Mesothelial cell of epicardium (in vitro differentiated cells): ENCODE measurements at regions not wholly inside any gene's neighbourhood (a gene's known extent, or its start where the extent isn't known, plus 50 kb on each side); places are given as distances from the start of the nearest gene placed in this dataset.
A peak's percentile ranks its signal among the peaks of the same experiment; 100 is the strongest.

ENCODE experiments used
- DNase-seq, 2 experiments: peaks; one replicate each; pipeline ENCODE4 v3.0.0; 2021; ENCODE audit warnings: low spot score in 2 of 2; ENCODE audit not compliant: unreplicated experiment in 2 of 2
- H3K27ac Mint-ChIP-seq: 2 replicates; pipeline ENCODE4 v1.8.0; 2021; ENCODE audit warnings: mixed read lengths
- H3K27me3 Mint-ChIP-seq: 2 replicates; pipeline ENCODE4 v1.8.0; 2021; ENCODE audit warnings: low read depth, mixed read lengths
- H3K36me3 Mint-ChIP-seq: 2 replicates; pipeline ENCODE4 v1.8.0; 2021; ENCODE audit warnings: mixed read lengths
- H3K4me1 Mint-ChIP-seq: 2 replicates; pipeline ENCODE4 v1.8.0; 2021; ENCODE audit warnings: mixed read lengths
- H3K4me3 Mint-ChIP-seq: 2 replicates; pipeline ENCODE4 v1.8.0; 2021; ENCODE audit warnings: mild to moderate bottlenecking, moderate library complexity, mixed read lengths
- H3K9me3 Mint-ChIP-seq: 2 replicates; pipeline ENCODE4 v1.8.0; 2021; ENCODE audit warnings: mixed read lengths
- TF ChIP-seq, protein P1 (sequence below): fragments of 200-600 bp; sonication (generic); IDR thresholded peaks from one replicate; pipeline ENCODE4 v1.5.0; 2021; ENCODE audit warnings: antibody characterized with exemption; ENCODE audit not compliant: unreplicated experiment

DNA sequence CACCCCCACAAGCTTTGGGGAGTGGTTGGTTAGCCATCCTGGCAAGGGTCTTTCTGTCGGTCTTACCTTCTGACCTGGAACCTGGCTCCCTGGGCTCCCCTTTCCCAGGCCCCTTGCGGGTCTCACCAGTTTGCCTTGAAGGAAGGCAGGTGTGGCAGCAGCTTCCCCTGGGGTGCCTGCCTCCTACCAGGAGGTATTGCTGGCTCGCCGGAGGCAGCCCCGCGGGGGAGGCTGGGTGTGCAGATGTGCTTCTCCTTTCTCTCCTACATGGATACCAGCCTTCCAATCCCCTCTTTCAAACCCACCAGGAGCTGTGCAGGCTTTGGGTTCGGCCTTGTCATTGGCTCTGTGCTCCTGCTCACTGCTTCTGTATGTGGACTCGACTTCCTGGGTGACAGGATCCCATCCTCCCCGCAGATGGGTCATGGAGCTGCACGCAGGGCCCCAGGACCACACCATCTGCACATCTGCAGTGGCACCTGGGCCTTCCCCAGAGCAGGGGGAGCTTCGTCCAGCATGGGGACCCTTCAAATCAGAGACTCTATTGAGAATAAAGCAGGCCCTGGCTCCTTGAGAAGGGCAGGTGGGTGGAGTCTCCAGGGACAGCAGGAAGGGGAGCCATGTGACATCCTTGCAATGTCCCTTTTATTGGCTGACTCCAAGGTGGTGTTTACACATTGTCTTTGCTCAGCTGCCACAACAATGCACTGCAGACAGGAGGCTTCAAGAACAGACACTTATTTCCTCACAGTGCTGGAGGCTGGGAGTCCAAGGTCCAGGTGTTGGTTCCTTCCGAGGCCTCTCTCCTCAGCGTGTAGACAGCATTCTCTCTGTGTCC lies 592.0 kb downstream of the BRD1 start:
- no peak for DNase-seq
- Mint-ChIP-seq H3K9me3 (no peaks in the 10 kb centered on the region), H3K27me3 (peaks cover 13% of the 10 kb centered on the region), H3K36me3 (no peaks in the 10 kb centered on the region), H3K27ac (no peak overlapping the region), H3K4me3 (no peak overlapping the region), H3K4me1 (no peaks in the 10 kb centered on the region)
- TF ChIP-seq, protein P1, sequence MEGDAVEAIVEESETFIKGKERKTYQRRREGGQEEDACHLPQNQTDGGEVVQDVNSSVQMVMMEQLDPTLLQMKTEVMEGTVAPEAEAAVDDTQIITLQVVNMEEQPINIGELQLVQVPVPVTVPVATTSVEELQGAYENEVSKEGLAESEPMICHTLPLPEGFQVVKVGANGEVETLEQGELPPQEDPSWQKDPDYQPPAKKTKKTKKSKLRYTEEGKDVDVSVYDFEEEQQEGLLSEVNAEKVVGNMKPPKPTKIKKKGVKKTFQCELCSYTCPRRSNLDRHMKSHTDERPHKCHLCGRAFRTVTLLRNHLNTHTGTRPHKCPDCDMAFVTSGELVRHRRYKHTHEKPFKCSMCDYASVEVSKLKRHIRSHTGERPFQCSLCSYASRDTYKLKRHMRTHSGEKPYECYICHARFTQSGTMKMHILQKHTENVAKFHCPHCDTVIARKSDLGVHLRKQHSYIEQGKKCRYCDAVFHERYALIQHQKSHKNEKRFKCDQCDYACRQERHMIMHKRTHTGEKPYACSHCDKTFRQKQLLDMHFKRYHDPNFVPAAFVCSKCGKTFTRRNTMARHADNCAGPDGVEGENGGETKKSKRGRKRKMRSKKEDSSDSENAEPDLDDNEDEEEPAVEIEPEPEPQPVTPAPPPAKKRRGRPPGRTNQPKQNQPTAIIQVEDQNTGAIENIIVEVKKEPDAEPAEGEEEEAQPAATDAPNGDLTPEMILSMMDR, result no peak

DNA sequence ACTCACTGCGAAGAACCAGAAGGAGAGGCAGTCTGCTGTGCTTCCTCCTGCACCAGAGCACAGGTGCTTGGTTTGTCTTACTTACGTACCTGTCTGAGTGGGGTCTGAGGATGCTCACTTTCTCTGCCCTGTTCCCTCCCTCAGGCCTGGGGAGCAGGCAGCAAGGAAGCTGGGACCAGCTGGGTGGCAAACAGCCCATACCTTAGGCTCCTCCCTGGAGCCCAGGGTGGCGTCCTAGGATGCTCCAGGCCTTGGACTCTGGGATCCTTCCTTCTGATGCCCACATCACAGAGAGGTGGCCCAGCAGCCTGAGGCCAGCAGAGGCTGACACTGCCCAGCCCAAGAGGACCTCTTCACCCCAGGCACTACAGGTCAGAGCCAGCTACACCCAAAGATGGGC lies 593.2 kb downstream of the BRD1 start:
- Mint-ChIP-seq H3K36me3 (no peaks in the 10 kb centered on the region), H3K27ac (no peak overlapping the region), H3K9me3 (no peaks in the 10 kb centered on the region), H3K27me3 (peaks cover 13% of the 10 kb centered on the region), H3K4me1 (no peaks in the 10 kb centered on the region), H3K4me3 (no peak overlapping the region)
- no peak for DNase-seq
- TF ChIP-seq, protein P1, result no peak

DNA sequence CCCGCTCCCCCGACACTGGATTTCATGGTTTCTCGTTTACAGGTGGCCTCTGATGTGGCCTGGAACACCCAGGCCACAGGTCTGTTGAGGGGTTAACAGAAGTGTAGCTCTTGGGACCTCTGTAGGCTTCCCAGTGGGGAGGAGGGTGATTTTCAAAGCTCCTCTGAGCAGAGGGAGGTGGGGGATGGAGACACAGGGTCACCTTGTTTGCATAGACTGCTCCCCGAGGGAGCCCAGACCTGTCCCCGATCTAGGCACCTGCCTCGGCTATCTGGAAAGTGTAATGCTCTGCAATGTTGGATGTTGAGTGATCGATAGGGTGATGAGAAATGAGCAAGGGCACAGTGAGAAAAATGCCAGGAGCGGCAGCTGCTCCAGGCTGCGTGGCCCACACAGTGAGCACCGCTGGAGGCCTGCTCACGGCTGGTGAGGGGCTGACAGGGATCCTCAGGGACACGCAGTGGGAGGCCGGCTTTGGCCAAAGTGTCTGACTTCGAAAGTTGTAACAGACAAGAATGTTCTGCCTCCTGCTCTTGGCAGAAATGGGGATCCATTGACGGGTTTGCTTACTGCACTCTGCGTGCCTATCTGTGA lies 594.1 kb downstream of the BRD1 start:
- H3K36me3 Mint-ChIP-seq, result no peaks in the 10 kb centered on the region
- TF ChIP-seq, protein P1, result no peak
- no peak overlapping the region for H3K4me3 Mint-ChIP-seq
- no peaks in the 10 kb centered on the region for H3K4me1 Mint-ChIP-seq
- H3K27ac Mint-ChIP-seq, result no peak overlapping the region
- H3K27me3 Mint-ChIP-seq, result peaks cover 13% of the 10 kb centered on the region
- no peaks in the 10 kb centered on the region for H3K9me3 Mint-ChIP-seq
- DNase-seq, result no peak

DNA sequence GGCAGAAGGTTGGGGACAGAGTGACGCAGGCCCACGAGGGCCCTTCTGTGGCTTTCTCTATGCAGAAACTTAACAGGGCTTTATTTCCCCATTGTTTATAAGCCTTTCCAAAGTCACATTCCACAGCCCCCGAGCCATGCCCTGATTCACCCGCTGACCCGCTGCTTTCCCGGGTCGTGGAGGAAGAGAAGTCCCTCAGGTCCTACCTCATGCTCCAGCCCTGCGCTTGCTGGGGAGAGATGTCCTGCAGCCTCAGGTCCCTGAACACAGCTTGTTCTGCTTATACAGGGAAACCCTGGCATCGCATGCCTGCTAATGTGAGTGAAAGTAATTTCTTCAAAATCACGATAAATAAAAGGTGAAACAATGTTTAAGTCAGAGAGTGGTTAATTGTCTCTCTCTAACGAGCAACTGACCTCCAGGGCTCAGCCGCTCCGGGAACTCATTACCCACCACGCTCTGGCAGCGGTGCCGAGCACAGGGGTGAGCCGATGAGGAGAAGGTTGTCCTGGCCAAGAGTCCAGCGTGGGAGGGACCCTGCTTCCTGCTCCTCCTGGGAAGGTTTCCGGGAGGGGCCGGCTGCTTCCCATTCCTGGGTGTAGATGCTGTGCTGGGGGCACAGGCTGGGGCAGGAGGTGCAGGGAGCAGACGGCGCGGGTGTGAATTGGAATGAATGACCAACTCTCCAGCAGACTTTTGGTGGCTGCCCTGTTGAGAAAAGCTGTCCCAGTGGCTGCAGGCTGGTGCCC lies 595.2 kb downstream of the BRD1 start:
- Mint-ChIP-seq H3K9me3 (no peaks in the 10 kb centered on the region), H3K36me3 (no peaks in the 10 kb centered on the region), H3K4me3 (no peak overlapping the region)

DNA sequence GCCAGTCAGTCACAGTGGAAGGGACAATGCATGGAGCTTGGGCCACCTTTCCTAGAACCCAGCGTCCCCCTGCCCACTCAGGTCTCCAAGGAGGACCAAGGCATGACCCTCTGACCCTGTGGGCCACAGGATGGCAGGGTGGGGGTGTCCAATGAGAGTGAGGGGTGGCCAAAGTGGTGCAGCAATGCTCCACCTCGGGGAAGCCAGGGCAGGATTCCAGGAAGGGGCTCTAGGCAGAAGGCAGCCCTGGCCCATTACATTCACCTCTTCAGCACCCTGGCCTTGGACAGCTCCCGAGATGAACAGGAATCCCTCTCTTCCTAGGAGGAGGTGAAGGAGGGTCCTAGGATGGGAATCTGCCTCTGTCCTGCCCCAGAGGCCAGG lies 597.5 kb downstream of the BRD1 start:
- H3K27me3 Mint-ChIP-seq, result peaks cover 4% of the 10 kb centered on the region
- H3K36me3 Mint-ChIP-seq, result no peaks in the 10 kb centered on the region
- TF ChIP-seq, protein P1, result no peak
- no peaks in the 10 kb centered on the region for H3K4me1 Mint-ChIP-seq
- no peaks in the 10 kb centered on the region for H3K9me3 Mint-ChIP-seq
- peak in 1 of 2 experiments; percentile 48 for DNase-seq
- H3K27ac Mint-ChIP-seq, result no peak overlapping the region
- no peak overlapping the region for H3K4me3 Mint-ChIP-seq

More for the DNA sequence above, 595.2 kb downstream of the BRD1 start:
- no peak overlapping the region for H3K27ac Mint-ChIP-seq
- H3K4me1 Mint-ChIP-seq, result no peaks in the 10 kb centered on the region
- peaks cover 13% of the 10 kb centered on the region for H3K27me3 Mint-ChIP-seq
- TF ChIP-seq, protein P1, result no peak
- no peak for DNase-seq
